ENCODE measurements at regions not wholly inside any gene's neighbourhood (a gene's known extent, or its start where the extent isn't known, plus 50 kb on each side); places are given as distances from the start of the nearest gene placed in this dataset.
"Not testable (repeated sequence)": the region's sequence is repeated elsewhere in the genome, so short reads cannot be mapped to it uniquely, and the experiment has no call there.

- no peak overlapping the region for H3K27ac ChIP-seq
- no peak overlapping the region for H3K4me3 ChIP-seq
- TF ChIP-seq CTCF (IDR thresholded peaks at IDR 0.05): no peak
- DNase-seq (ENCODE audit: low spot score): no peak
Observed at GRCh38 chr12:75650100-75650499, 138.7 kb upstream of the KRR1 start.

GRCh38 chr12:75648856-75649255 is 137.4 kb upstream of the KRR1 start:
- no peak for TF ChIP-seq CTCF (IDR thresholded peaks at IDR 0.05)
- Histone ChIP-seq H3K27ac (no peak overlapping the region), H3K4me3 (no peak overlapping the region)
- no peak for DNase-seq (ENCODE audit: low spot score)

GRCh38 chr12:75646329-75647210 is 135.2 kb upstream of the KRR1 start:
- no peak overlapping the region for H3K27ac ChIP-seq

GRCh38 chr12:75644472-75645072 is 133.2 kb upstream of the KRR1 start:
- no peak for TF ChIP-seq CTCF (IDR thresholded peaks at IDR 0.05)
- DNase-seq (ENCODE audit: low spot score): no peak
- H3K4me3 ChIP-seq: no peak overlapping the region
- H3K27ac ChIP-seq: no peak overlapping the region

More at GRCh38 chr12:75646329-75647210, 135.2 kb upstream of the KRR1 start:
- no peak overlapping the region for H3K4me3 ChIP-seq
- DNase-seq (ENCODE audit: low spot score): no peak
- TF ChIP-seq CTCF (IDR thresholded peaks at IDR 0.05): no peak

- DNase-seq (ENCODE audit: low spot score); H3K4me3 ChIP-seq; H3K27ac ChIP-seq: not testable (repeated sequence)
Observed at GRCh38 chr12:75643119-75643518, 131.7 kb upstream of the KRR1 start.

- Histone ChIP-seq H3K27ac (no peak overlapping the region), H3K4me3 (no peak overlapping the region)
- DNase-seq (ENCODE audit: low spot score): no peak
- TF ChIP-seq CTCF (IDR thresholded peaks at IDR 0.05): no peak
Observed at GRCh38 chr12:75642226-75642625, 130.8 kb upstream of the KRR1 start.

GRCh38 chr12:75641031-75641780 is 129.8 kb upstream of the KRR1 start:
- no peak for TF ChIP-seq CTCF (IDR thresholded peaks at IDR 0.05)
- Histone ChIP-seq H3K4me3 (no peak overlapping the region), H3K27ac (no peak overlapping the region)
- no peak for DNase-seq (ENCODE audit: low spot score)

Measured in coronary artery (tissue), 2 donors.